ENCODE measurements at regions not wholly inside any gene's neighbourhood (a gene's known extent, or its start where the extent isn't known, plus 50 kb on each side); places are given as distances from the start of the nearest gene placed in this dataset.

- Histone ChIP-seq H3K9me3 (ENCODE audit: control insufficient read depth, low read depth, low read length) (no peaks in the 10 kb centered on the region), H3K79me1 (ENCODE audit: insufficient read depth, low read depth, low read length, poor library complexity, severe bottlenecking) (no peaks in the 10 kb centered on the region), H2BK120ac (ENCODE audit: low read depth, low read length, poor library complexity, severe bottlenecking) (no peak overlapping the region), H3K56ac (ENCODE audit: insufficient read length, low read depth, low read length) (no peak overlapping the region), H2BK12ac (ENCODE audit: insufficient read length, low read depth, low read length) (no peak overlapping the region), H3K27ac (ENCODE audit: insufficient read length, low read depth, low read length) (no peak overlapping the region), H2AFZ (ENCODE audit: low read length) (no peak overlapping the region), H2AK5ac (ENCODE audit: insufficient read length, low read length) (no peak overlapping the region), H3K23ac (ENCODE audit: insufficient read length, low read depth, low read length) (no peak overlapping the region), H3K27me3 (ENCODE audit: insufficient read depth, low read length) (no peaks in the 10 kb centered on the region), H4K91ac (ENCODE audit: insufficient read length, low read depth, low read length) (no peak overlapping the region), H3K23me2 (ENCODE audit: insufficient read length, low read depth, low read length, poor library complexity, severe bottlenecking) (no peaks in the 10 kb centered on the region), H3K9ac (ENCODE audit: extremely low read depth, insufficient read length, low read length) (no peak overlapping the region), H4K5ac (ENCODE audit: insufficient read length, low read depth, low read length) (no peak overlapping the region), H3K4ac (ENCODE audit: low read depth, low read length) (no peak overlapping the region), H3K14ac (ENCODE audit: insufficient read depth, low read length) (no peak overlapping the region), H3K4me1 (ENCODE audit: insufficient read depth, low read length) (no peaks in the 10 kb centered on the region; the same call in 1 of the 2 replicates), H2BK20ac (ENCODE audit: low read depth, low read length, poor library complexity, severe bottlenecking) (no peak overlapping the region), H2BK5ac (ENCODE audit: insufficient read length, low read length) (no peak overlapping the region), H3K18ac (ENCODE audit: insufficient read length, low read depth, low read length) (no peak overlapping the region), H3K79me2 (ENCODE audit: insufficient read depth, low read length) (no peaks in the 10 kb centered on the region), H3K4me2 (ENCODE audit: insufficient read depth, insufficient read length, low read length) (no peak overlapping the region), H2BK15ac (ENCODE audit: low read depth, low read length) (no peak overlapping the region), H4K20me1 (ENCODE audit: control insufficient read depth, insufficient read depth, insufficient read length) (no peaks in the 10 kb centered on the region), H4K8ac (replicated peaks; ENCODE audit: insufficient read length, low read depth, low read length) (no peak overlapping the region), H3T11ph (ENCODE audit: low read length) (no peak overlapping the region)
- no CpG with 5 or more reads among the region's 12 CpGs for WGBS (ENCODE audit: extremely low coverage, insufficient read length, low lambda C conversion rate)
- DNase-seq = no peak
- no peak overlapping the region for H3K4me3 Mint-ChIP-seq
- 0 out of 4 replicates have a peak, but pooled peaks cover 0 to 3% of the 10 kb centered on the region in 2 experiments for H3K4me1 Mint-ChIP-seq
- no peaks in the 10 kb centered on the region for H3K27me3 Mint-ChIP-seq (ENCODE audit: low read depth)
- TF ChIP-seq CTCF (conservative IDR thresholded peaks at IDR 0.05) = no peak
- no peak overlapping the region for H3K27ac Mint-ChIP-seq
- H3K36me3 Mint-ChIP-seq (ENCODE audit: insufficient read depth in 1 of 3, low read depth in 3 of 3) = peaks cover 5 to 7% (median 6%) of the 10 kb centered on the region in 3 experiments; a peak in 6 of 7 replicates
- H3K9me3 Mint-ChIP-seq = peaks cover 6% of the 10 kb centered on the region in 2 experiments; a peak in 4 of 5 replicates
Measured at GRCh38 chr10:33760056-33760943, 425.8 kb upstream of the NRP1 start.

Data from H9 (cell line).